ENCODE measurements at regions not wholly inside any gene's neighbourhood (a gene's known extent, or its start where the extent isn't known, plus 50 kb on each side); places are given as distances from the start of the nearest gene placed in this dataset.

- Mint-ChIP-seq H3K36me3 (no peaks in the 10 kb centered on the region), H3K27ac (no peak overlapping the region), H3K4me1 (no peaks in the 10 kb centered on the region), H3K27me3 (ENCODE audit: low read depth in 3 of 3) (peaks cover 0 to 2% (median 0%) of the 10 kb centered on the region in 3 donors), H3K9me3 (peaks cover 0 to 11% (median 2%) of the 10 kb centered on the region in 7 donors), H3K4me3 (no peak overlapping the region)
- H3K36me3 ChIP-seq (replicated peaks in 1 of 2; ENCODE audit: control insufficient read depth in 1 of 2, insufficient read depth in 2 of 2, low read length in 2 of 2) = no peaks in the 10 kb centered on the region
- peaks cover 0 to 14% of the 10 kb centered on the region in 2 donors for H3K9me3 ChIP-seq (replicated peaks in 1 of 2; ENCODE audit: control insufficient read depth in 1 of 2, insufficient read depth in 1 of 2, low read length in 2 of 2)
- intact Hi-C loops (cut with micrococcal nuclease) = no loop called here
- H3K9ac ChIP-seq (ENCODE audit: insufficient read depth, low read length, poor library complexity, severe bottlenecking) = no peak overlapping the region
- no peaks in the 10 kb centered on the region for H3K79me2 ChIP-seq (ENCODE audit: insufficient read depth, low read length)
- H3K4me3 ChIP-seq (replicated peaks in 1 of 3; ENCODE audit: low read depth in 2 of 3, low read length in 3 of 3) = no peak overlapping the region
- no peaks in the 10 kb centered on the region for H3K27me3 ChIP-seq (ENCODE audit: control insufficient read depth in 2 of 2, insufficient read depth in 2 of 2, low read length in 2 of 2)
- no peak for DNase-seq
- WGBS (ENCODE audit: insufficient coverage) = 94% methylated on average over 5 of the region's 5 CpGs
- TF ChIP-seq CTCF (IDR thresholded peaks at IDR 0.05) = no peak
- no peak overlapping the region for H3K4me2 ChIP-seq (replicated peaks; ENCODE audit: extremely low read depth, low read length, poor library complexity, severe bottlenecking)
- H2AFZ ChIP-seq (ENCODE audit: insufficient read depth, low read depth, low read length, poor library complexity, severe bottlenecking) = no peak overlapping the region
- H3K4me1 ChIP-seq (ENCODE audit: control insufficient read depth in 1 of 2, insufficient read depth in 2 of 2, low read length in 2 of 2) = no peaks in the 10 kb centered on the region
- no peak overlapping the region for H3K27ac ChIP-seq (ENCODE audit: low read depth in 1 of 2, low read length in 2 of 2)
- no peaks in the 10 kb centered on the region for H4K20me1 ChIP-seq (ENCODE audit: insufficient read depth, low read length)
These were observed 2003.0 kb downstream of the C4orf33 start for GRCh38 chr4:131098976-131099375.

- H3K27ac ChIP-seq (ENCODE audit: low read depth in 1 of 2, low read length in 2 of 2) = no peak overlapping the region
- no peak overlapping the region for H3K4me2 ChIP-seq (replicated peaks; ENCODE audit: extremely low read depth, low read length, poor library complexity, severe bottlenecking)
- intact Hi-C loops (cut with micrococcal nuclease) = no loop called here
- H3K9me3 Mint-ChIP-seq = peaks cover 0 to 3% (median 0%) of the 10 kb centered on the region in 7 donors
- no peaks in the 10 kb centered on the region for H3K36me3 ChIP-seq (replicated peaks in 1 of 2; ENCODE audit: control insufficient read depth in 1 of 2, insufficient read depth in 2 of 2, low read length in 2 of 2)
- H3K27me3 ChIP-seq (ENCODE audit: control insufficient read depth in 2 of 2, insufficient read depth in 2 of 2, low read length in 2 of 2) = no peaks in the 10 kb centered on the region
- no peaks in the 10 kb centered on the region for H3K79me2 ChIP-seq (ENCODE audit: insufficient read depth, low read length)
- no peaks in the 10 kb centered on the region for H3K9me3 ChIP-seq (replicated peaks in 1 of 2; ENCODE audit: control insufficient read depth in 1 of 2, insufficient read depth in 1 of 2, low read length in 2 of 2)
- H3K4me3 Mint-ChIP-seq = no peak overlapping the region
- no peak for TF ChIP-seq CTCF (IDR thresholded peaks at IDR 0.05)
- DNase-seq = no peak
- H3K4me3 ChIP-seq (replicated peaks in 1 of 3; ENCODE audit: low read depth in 2 of 3, low read length in 3 of 3) = no peak overlapping the region
- WGBS (ENCODE audit: insufficient coverage) = no CpG with 5 or more reads among the region's 3 CpGs
- H3K9ac ChIP-seq (ENCODE audit: insufficient read depth, low read length, poor library complexity, severe bottlenecking) = no peak overlapping the region
- H3K27me3 Mint-ChIP-seq (ENCODE audit: low read depth in 3 of 3) = no peaks in the 10 kb centered on the region
- H4K20me1 ChIP-seq (ENCODE audit: insufficient read depth, low read length) = no peaks in the 10 kb centered on the region
- no peak overlapping the region for H2AFZ ChIP-seq (ENCODE audit: insufficient read depth, low read depth, low read length, poor library complexity, severe bottlenecking)
- H3K4me1 Mint-ChIP-seq = no peaks in the 10 kb centered on the region
- no peaks in the 10 kb centered on the region for H3K36me3 Mint-ChIP-seq
- H3K4me1 ChIP-seq (ENCODE audit: control insufficient read depth in 1 of 2, insufficient read depth in 2 of 2, low read length in 2 of 2) = no peaks in the 10 kb centered on the region
- H3K27ac Mint-ChIP-seq = no peak overlapping the region
These were observed 2017.3 kb downstream of the C4orf33 start for GRCh38 chr4:131113273-131113672.
